GM23248 (cell line): ENCODE measurements at regions not wholly inside any gene's neighbourhood (a gene's known extent, or its start where the extent isn't known, plus 50 kb on each side); places are given as distances from the start of the nearest gene placed in this dataset.
"Not testable (repeated sequence)": the region's sequence is repeated elsewhere in the genome, so short reads cannot be mapped to it uniquely, and the experiment has no call there.

Experiments
- DNase-seq: peaks from one replicate; pipeline ENCODE4 v3.0.0-alpha.2; 2015
- H2AFZ ChIP-seq: fragments of 200-600 bp; sonication (generic); 2 replicates; pipeline ENCODE4 v1.6.1; 2016; ENCODE audit warnings: antibody characterized with exemption
- H3F3A ChIP-seq: fragments of 200-600 bp; sonication (generic); 2 replicates; pipeline ENCODE4 v1.6.1; 2016; ENCODE audit warnings: mild to moderate bottlenecking, antibody characterized with exemption, mixed run types; ENCODE audit not compliant: insufficient read depth
- H3K27ac ChIP-seq: fragments of 200-600 bp; sonication (generic); 2 replicates; pipeline ENCODE4 v1.5.1; 2016; ENCODE audit warnings: mild to moderate bottlenecking
- H3K27me3 ChIP-seq: fragments of 200-600 bp; sonication (generic); replicated peaks from 2 replicates; pipeline ENCODE4 v1.6.1; 2016; ENCODE audit warnings: mild to moderate bottlenecking; ENCODE audit not compliant: insufficient read depth
- H3K36me3 ChIP-seq: fragments of 200-600 bp; sonication (generic); 2 replicates; pipeline ENCODE4 v1.6.1; 2016; ENCODE audit warnings: low read depth, mild to moderate bottlenecking
- H3K4me1 ChIP-seq: fragments of 200-600 bp; sonication (generic); 2 replicates; pipeline ENCODE4 v1.6.1; 2016; ENCODE audit warnings: mild to moderate bottlenecking; ENCODE audit not compliant: insufficient read depth
- H3K4me2 ChIP-seq: fragments of 200-600 bp; sonication (generic); one replicate; pipeline ENCODE4 v1.6.1; 2016; ENCODE audit warnings: mild to moderate bottlenecking; ENCODE audit not compliant: unreplicated experiment
- H3K4me3 ChIP-seq: fragments of 200-600 bp; sonication (generic); 2 replicates; pipeline ENCODE4 v1.5.1; 2016; ENCODE audit warnings: mild to moderate bottlenecking
- H3K79me2 ChIP-seq: fragments of 200-600 bp; sonication (generic); 2 replicates; pipeline ENCODE4 v1.6.1; 2016; ENCODE audit warnings: mild to moderate bottlenecking; ENCODE audit not compliant: insufficient read depth
- H3K9ac ChIP-seq: fragments of 200-600 bp; sonication (generic); 2 replicates; pipeline ENCODE4 v1.6.1; 2016; ENCODE audit warnings: mild to moderate bottlenecking
- H3K9me2 ChIP-seq: fragments of 200-600 bp; sonication (generic); 2 replicates; pipeline ENCODE4 v1.6.1; 2016; ENCODE audit warnings: mixed run types, mild to moderate bottlenecking, moderate library complexity; ENCODE audit not compliant: insufficient read depth
- H3K9me3 ChIP-seq: fragments of 200-600 bp; sonication (generic); one replicate; pipeline ENCODE4 v1.6.1; 2017; ENCODE audit warnings: low read depth
- H4K20me1 ChIP-seq: fragments of 200-600 bp; sonication (generic); 2 replicates; pipeline ENCODE4 v1.6.0; 2016; ENCODE audit not compliant: insufficient read depth
- EZH2 ChIP-seq: fragments of 200-600 bp; sonication (generic); IDR thresholded peaks from 2 replicates; pipeline ENCODE4 v1.6.1; 2018; ENCODE audit warnings: antibody characterized with exemption, mild to moderate bottlenecking; ENCODE audit not compliant: insufficient read depth, poor library complexity, severe bottlenecking
- EZH2phosphoT487 ChIP-seq: fragments of 200-600 bp; sonication (generic); IDR thresholded peaks from 2 replicates; pipeline ENCODE4 v1.6.1; 2018; ENCODE audit warnings: antibody characterized with exemption, moderate library complexity, mild to moderate bottlenecking, low read depth; ENCODE audit not compliant: insufficient read depth
- WGBS, 2 experiments: methylation state at CpG; one replicate each; pipeline ENCODE4 v1.1.6; 2015 to 2017; ENCODE audit warnings: low lambda C conversion rate in 2 of 2, low coverage in 1 of 2; ENCODE audit errors: missing lambda C conversion rate in 2 of 2; 5-methylcytosine and 5-hydroxymethylcytosine counted together
- in situ Hi-C: fragments of 300-500 bp; cut with MboI; formaldehyde crosslinking; loops from 2 replicates; pipeline ENCODE4 v1.15.0; 2020

- H3K9me2 ChIP-seq, H3K9ac ChIP-seq, H3K79me2 ChIP-seq, H3K9me3 ChIP-seq, H3K27ac ChIP-seq, H3K4me3 ChIP-seq, H3K4me2 ChIP-seq, H4K20me1 ChIP-seq, H2AFZ ChIP-seq, H3F3A ChIP-seq, H3K27me3 ChIP-seq, in situ Hi-C loops, DNase-seq, H3K36me3 ChIP-seq, H3K4me1 ChIP-seq: not testable (repeated sequence)
- WGBS, 2 experiments: 17 to 24% methylated on average over 3 of the region's 3 CpGs
Observed at GRCh38 chrX:76774912-76775311, 347.4 kb downstream of the MAGEE1 start.

GRCh38 chrX:76796311-76796710 is 368.8 kb downstream of the MAGEE1 start:
- TF ChIP-seq EZH2phosphoT487: no peak
- no peak for TF ChIP-seq EZH2
- DNase-seq: no peak
- no peak overlapping the region for H3K4me3 ChIP-seq
- no peak overlapping the region for H2AFZ ChIP-seq
- no peak overlapping the region for H3K4me2 ChIP-seq
- no peaks in the 10 kb centered on the region for H3K79me2 ChIP-seq
- no peak overlapping the region for H3K27ac ChIP-seq
- H3K9me3 ChIP-seq: no peaks in the 10 kb centered on the region
- no peak overlapping the region for H3K9ac ChIP-seq
- H3K4me1 ChIP-seq: no peaks in the 10 kb centered on the region
- in situ Hi-C loops: no loop called here
- WGBS, 2 experiments: 24 to 46% methylated on average over 2 of the region's 2 CpGs
- no peaks in the 10 kb centered on the region for H3F3A ChIP-seq
- H3K27me3 ChIP-seq: no peaks in the 10 kb centered on the region
- H3K9me2 ChIP-seq: no peaks in the 10 kb centered on the region
- H4K20me1 ChIP-seq: no peaks in the 10 kb centered on the region
- H3K36me3 ChIP-seq: no peaks in the 10 kb centered on the region

- no peaks in the 10 kb centered on the region for H4K20me1 ChIP-seq
- in situ Hi-C loops: no loop called here
- no peak overlapping the region for H3K9ac ChIP-seq
- no peak overlapping the region for H3K4me3 ChIP-seq
- H3K9me3 ChIP-seq: no peaks in the 10 kb centered on the region
- WGBS, 2 experiments: 0 to 36% methylated on average over 2 to 3 of the region's 3 CpGs
- no peaks in the 10 kb centered on the region for H3K4me1 ChIP-seq
- no peaks in the 10 kb centered on the region for H3K9me2 ChIP-seq
- H3K4me2 ChIP-seq: no peak overlapping the region
- DNase-seq: peak; percentile 32
- H3K79me2 ChIP-seq: no peaks in the 10 kb centered on the region
- TF ChIP-seq EZH2phosphoT487: no peak
- TF ChIP-seq EZH2: no peak
- no peaks in the 10 kb centered on the region for H3F3A ChIP-seq
- H2AFZ ChIP-seq: no peak overlapping the region
- H3K27me3 ChIP-seq: no peaks in the 10 kb centered on the region
- no peaks in the 10 kb centered on the region for H3K36me3 ChIP-seq
- H3K27ac ChIP-seq: no peak overlapping the region
Observed at GRCh38 chrX:76802708-76803107, 375.2 kb downstream of the MAGEE1 start.

GRCh38 chrX:76815754-76816153 is 388.2 kb downstream of the MAGEE1 start:
- Histone ChIP-seq H4K20me1 (no peaks in the 10 kb centered on the region), H3K9me3 (no peaks in the 10 kb centered on the region), H3F3A (no peaks in the 10 kb centered on the region), H3K79me2 (no peaks in the 10 kb centered on the region), H2AFZ (no peak overlapping the region), H3K9me2 (no peaks in the 10 kb centered on the region), H3K9ac (no peak overlapping the region), H3K36me3 (no peaks in the 10 kb centered on the region), H3K27ac (no peak overlapping the region), H3K4me3 (no peak overlapping the region), H3K27me3 (no peaks in the 10 kb centered on the region), H3K4me2 (no peak overlapping the region), H3K4me1 (no peaks in the 10 kb centered on the region)
- 40 to 44% methylated on average over 3 of the region's 3 CpGs for WGBS, 2 experiments
- DNase-seq: no peak
- in situ Hi-C loops: no loop called here
- TF ChIP-seq EZH2 (no peak), EZH2phosphoT487 (no peak)

GRCh38 chrX:76817279-76817678 is 389.8 kb downstream of the MAGEE1 start:
- H3K27ac ChIP-seq, H3K79me2 ChIP-seq, H3K9ac ChIP-seq, H3K9me2 ChIP-seq, H3K36me3 ChIP-seq, H3F3A ChIP-seq, DNase-seq, H3K4me3 ChIP-seq, H4K20me1 ChIP-seq, H3K9me3 ChIP-seq, H2AFZ ChIP-seq, H3K4me1 ChIP-seq, H3K4me2 ChIP-seq, in situ Hi-C loops, H3K27me3 ChIP-seq: not testable (repeated sequence)
- no CpG with 5 or more reads among the region's 1 CpG for WGBS, 2 experiments
